ENCODE measurements at regions not wholly inside any gene's neighbourhood (a gene's known extent, or its start where the extent isn't known, plus 50 kb on each side); places are given as distances from the start of the nearest gene placed in this dataset.
"Not testable (repeated sequence)": the region's sequence is repeated elsewhere in the genome, so short reads cannot be mapped to it uniquely, and the experiment has no call there.

DNA sequence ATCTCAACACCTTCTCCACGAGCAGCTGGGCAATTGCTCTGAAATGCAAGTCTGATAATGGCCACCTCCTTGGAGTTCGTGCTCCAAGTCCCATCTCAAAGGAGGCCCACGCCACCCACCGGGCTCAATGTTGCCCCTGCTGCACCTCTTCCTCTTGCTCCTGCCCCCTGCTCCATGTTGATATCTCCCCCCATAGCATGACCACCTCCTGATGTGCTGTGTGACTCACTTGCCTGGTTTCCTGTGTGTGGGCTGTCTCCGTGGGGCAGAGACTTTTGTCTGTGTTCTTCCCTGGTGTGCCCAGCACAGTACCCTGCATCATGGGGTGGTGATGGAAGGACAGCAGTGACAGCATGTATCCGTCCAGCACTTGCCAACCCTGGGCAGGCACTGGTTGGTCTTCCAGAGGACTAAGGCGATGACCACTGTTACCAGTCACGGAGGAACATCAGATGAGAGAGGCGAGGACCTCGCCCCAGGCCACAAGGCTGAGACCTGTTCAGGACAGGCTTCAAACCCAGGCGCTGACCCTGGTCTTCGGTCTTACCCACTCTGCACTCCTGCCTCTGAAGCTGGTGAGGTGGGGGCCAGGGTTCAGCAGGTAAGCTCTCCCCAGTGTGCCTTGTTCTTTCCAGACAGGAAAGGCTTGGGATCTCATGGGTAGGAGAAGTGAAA lies 104.6 kb upstream of the LRPAP1 start:
- H3K9me3 ChIP-seq = no peaks in the 10 kb centered on the region
- H3K36me3 ChIP-seq = no peaks in the 10 kb centered on the region
- H3K4me3 ChIP-seq = no peak overlapping the region
- DNase-seq = no peak
- TF ChIP-seq, protein P1, sequence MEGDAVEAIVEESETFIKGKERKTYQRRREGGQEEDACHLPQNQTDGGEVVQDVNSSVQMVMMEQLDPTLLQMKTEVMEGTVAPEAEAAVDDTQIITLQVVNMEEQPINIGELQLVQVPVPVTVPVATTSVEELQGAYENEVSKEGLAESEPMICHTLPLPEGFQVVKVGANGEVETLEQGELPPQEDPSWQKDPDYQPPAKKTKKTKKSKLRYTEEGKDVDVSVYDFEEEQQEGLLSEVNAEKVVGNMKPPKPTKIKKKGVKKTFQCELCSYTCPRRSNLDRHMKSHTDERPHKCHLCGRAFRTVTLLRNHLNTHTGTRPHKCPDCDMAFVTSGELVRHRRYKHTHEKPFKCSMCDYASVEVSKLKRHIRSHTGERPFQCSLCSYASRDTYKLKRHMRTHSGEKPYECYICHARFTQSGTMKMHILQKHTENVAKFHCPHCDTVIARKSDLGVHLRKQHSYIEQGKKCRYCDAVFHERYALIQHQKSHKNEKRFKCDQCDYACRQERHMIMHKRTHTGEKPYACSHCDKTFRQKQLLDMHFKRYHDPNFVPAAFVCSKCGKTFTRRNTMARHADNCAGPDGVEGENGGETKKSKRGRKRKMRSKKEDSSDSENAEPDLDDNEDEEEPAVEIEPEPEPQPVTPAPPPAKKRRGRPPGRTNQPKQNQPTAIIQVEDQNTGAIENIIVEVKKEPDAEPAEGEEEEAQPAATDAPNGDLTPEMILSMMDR (IDR thresholded peaks at IDR 0.05) = no peak
- TF ChIP-seq POLR2A (IDR thresholded peaks at IDR 0.05) = no peak
- no peak for TF ChIP-seq POLR2AphosphoS5 (IDR thresholded peaks at IDR 0.05)
- TF ChIP-seq EP300 (IDR thresholded peaks at IDR 0.05) = no peak
- peaks cover 0 to 3% (median 0%) of the 10 kb centered on the region in 3 donors for H3K27me3 ChIP-seq
- WGBS, 2 donors = 92% methylated on average over 12 of the region's 12 CpGs
- no peaks in the 10 kb centered on the region for H3K4me1 ChIP-seq
- intact Hi-C loops (cut with DNase I) = no loop called here
- H3K27ac ChIP-seq = no peak overlapping the region

DNA sequence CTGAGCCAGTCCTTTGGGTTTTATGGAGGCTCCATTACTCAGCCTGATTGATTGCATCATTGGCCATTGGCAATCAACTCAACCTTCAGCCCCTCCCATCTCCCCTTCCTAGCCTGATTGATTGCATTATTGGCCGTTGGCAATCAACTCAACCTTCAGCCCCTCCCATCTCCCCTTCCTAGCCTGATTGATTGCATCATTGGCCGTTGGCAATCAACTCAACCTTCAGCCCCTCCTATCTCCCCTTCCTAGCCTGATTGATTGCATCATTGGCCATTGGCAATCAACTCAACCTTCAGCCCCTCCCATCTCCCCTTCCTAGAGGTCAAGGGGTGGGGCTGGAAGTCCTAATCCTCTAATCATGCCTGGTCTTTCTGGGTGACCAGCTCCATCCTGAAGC lies 103.8 kb upstream of the LRPAP1 start:
- H3K4me1 ChIP-seq; intact Hi-C loops (cut with DNase I); H3K9me3 ChIP-seq; DNase-seq; H3K4me3 ChIP-seq; H3K36me3 ChIP-seq; H3K27me3 ChIP-seq; H3K27ac ChIP-seq: not testable (repeated sequence)
- WGBS, 2 donors = 52 to 65% methylated on average over 2 of the region's 2 CpGs

- Histone ChIP-seq H3K9me3 (no peaks in the 10 kb centered on the region), H3K27ac (no peak overlapping the region), H3K4me1 (no peaks in the 10 kb centered on the region), H3K27me3 (peaks cover 0 to 8% (median 0%) of the 10 kb centered on the region in 3 donors), H3K4me3 (no peak overlapping the region), H3K36me3 (no peaks in the 10 kb centered on the region)
- intact Hi-C loops (cut with DNase I) = no loop called here
- TF ChIP-seq POLR2A (IDR thresholded peaks at IDR 0.05) (no peak), POLR2AphosphoS5 (IDR thresholded peaks at IDR 0.05) (no peak), EP300 (IDR thresholded peaks at IDR 0.05) (no peak)
- TF ChIP-seq, protein P1 (IDR thresholded peaks at IDR 0.05) = no peak
- DNase-seq = no peak
- 47 to 72% methylated on average over 28 of the region's 28 CpGs for WGBS, 2 donors
These were observed 102.9 kb upstream of the LRPAP1 start for GRCh38 chr4:3634894-3635820.

DNA sequence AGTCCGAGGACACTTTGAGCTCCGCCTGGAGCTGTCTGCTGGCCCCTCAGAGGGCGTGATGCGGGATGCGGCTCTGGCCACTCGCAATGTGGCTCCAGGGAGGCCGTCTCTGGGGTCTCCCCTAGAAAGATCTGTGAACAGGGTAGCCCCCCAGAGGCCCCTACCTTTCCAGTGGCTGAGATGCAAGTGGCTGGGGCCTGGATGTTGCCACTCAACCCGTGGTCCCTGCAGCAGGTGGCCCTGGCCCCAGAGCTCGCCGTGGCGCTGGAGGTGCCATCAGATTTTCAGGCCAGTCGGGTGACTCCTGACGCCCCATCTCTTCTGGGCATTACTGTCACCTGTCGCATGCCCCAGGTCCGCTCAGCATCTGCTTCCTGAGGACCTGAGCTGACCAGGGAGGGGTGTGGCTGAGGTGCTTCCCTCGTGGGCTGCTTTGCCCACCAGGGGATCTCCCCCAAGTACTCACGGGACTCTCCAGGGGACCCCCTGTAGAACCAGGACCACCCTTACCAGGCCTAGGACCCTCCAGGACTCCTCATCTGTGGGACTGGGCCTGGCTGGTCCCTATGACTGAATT lies 102.1 kb upstream of the LRPAP1 start:
- no peak overlapping the region for H3K4me3 ChIP-seq
- no peaks in the 10 kb centered on the region for H3K4me1 ChIP-seq
- no peak for DNase-seq
- no peak overlapping the region for H3K27ac ChIP-seq
- TF ChIP-seq POLR2A (IDR thresholded peaks at IDR 0.05) (no peak), POLR2AphosphoS5 (IDR thresholded peaks at IDR 0.05) (no peak), EP300 (IDR thresholded peaks at IDR 0.05) (no peak)
- TF ChIP-seq, protein P1 (IDR thresholded peaks at IDR 0.05) = no peak
- peaks cover 0 to 15% (median 0%) of the 10 kb centered on the region in 3 donors for H3K27me3 ChIP-seq
- H3K36me3 ChIP-seq = no peaks in the 10 kb centered on the region
- WGBS, 2 donors = 93 to 95% methylated on average over 17 of the region's 17 CpGs
- intact Hi-C loops (cut with DNase I) = no loop called here
- no peaks in the 10 kb centered on the region for H3K9me3 ChIP-seq

GRCh38 chr4:3633277-3633676 lies 101.1 kb upstream of the LRPAP1 start:
- H3K27me3 ChIP-seq = peaks cover 0 to 17% (median 0%) of the 10 kb centered on the region in 3 donors
- H3K9me3 ChIP-seq; H3K36me3 ChIP-seq; H3K4me3 ChIP-seq; intact Hi-C loops (cut with DNase I); DNase-seq; H3K4me1 ChIP-seq; H3K27ac ChIP-seq: not testable (repeated sequence)
- 93 to 95% methylated on average over 10 of the region's 10 CpGs for WGBS, 2 donors

- intact Hi-C loops (cut with DNase I); H3K4me1 ChIP-seq; H3K36me3 ChIP-seq; H3K9me3 ChIP-seq; DNase-seq; H3K4me3 ChIP-seq; H3K27ac ChIP-seq: not testable (repeated sequence)
- WGBS, 2 donors = 95 to 97% methylated on average over 18 of the region's 18 CpGs
- H3K27me3 ChIP-seq = peaks cover 0 to 20% (median 0%) of the 10 kb centered on the region in 3 donors
These were observed 100.6 kb upstream of the LRPAP1 start for GRCh38 chr4:3632794-3633193.

DNA sequence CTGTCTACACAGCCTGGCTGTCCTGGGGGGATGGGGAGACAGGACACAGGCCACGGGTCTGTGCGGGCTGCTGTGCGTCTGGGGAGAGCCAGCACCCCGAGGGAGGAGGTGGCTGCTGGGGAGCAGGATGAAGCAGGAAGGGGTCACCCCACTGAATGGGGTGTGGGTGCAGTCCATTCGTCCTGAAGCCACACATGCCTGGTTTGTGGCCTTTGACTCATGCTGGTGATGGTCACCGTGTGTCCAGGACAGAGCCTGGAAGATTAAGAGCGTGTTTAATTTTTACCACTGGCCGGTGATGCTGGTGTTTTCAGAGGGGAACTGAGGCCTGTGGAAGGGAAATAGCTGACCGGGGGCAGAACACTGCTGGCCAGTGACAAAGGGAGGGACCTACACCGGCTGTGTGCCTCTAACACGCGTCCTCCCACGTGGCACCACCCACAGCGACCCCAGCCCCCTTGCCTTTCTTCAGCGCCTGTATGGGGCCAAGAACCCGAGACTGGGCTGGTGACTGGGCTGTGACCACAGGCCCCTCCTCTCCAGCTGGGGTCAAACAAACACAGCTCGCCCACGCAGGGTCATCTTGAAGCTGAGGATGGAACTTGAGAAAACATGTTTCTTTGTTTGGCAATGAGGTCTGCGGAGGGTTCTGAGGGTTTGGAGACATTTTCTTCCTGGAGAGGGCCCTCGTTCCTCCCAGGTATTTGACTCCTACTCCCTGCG lies 99.5 kb upstream of the LRPAP1 start:
- 79 to 86% methylated on average over 21 of the region's 21 CpGs for WGBS, 2 donors
- H3K27me3 ChIP-seq = peaks cover 0 to 30% (median 0%) of the 10 kb centered on the region in 3 donors
- H3K27ac ChIP-seq; H3K4me1 ChIP-seq; H3K9me3 ChIP-seq; H3K4me3 ChIP-seq; H3K36me3 ChIP-seq; DNase-seq; intact Hi-C loops (cut with DNase I): not testable (repeated sequence)

Measured in sigmoid colon (tissue), 6 donors.